ENCODE measurements at regions not wholly inside any gene's neighbourhood (a gene's known extent, or its start where the extent isn't known, plus 50 kb on each side); places are given as distances from the start of the nearest gene placed in this dataset.

- TF ChIP-seq CTCF (conservative IDR thresholded peaks at IDR 0.05) (no peak), ZFX (IDR thresholded peaks at IDR 0.05) (no peak)
Observed at GRCh38 chr3:154799800-154800199, 280.3 kb upstream of the MME start.
